PFSK-1 (cell line): ENCODE measurements at regions not wholly inside any gene's neighbourhood (a gene's known extent, or its start where the extent isn't known, plus 50 kb on each side); places are given as distances from the start of the nearest gene placed in this dataset.

Experiments
- POLR2AphosphoS5 ChIP-seq: IDR thresholded peaks from 2 replicates; pipeline ENCODE4 v1.6.1; 2012; ENCODE audit warnings: low read depth, mild to moderate bottlenecking, control low read depth, low read length, moderate library complexity
- SIN3A ChIP-seq: IDR thresholded peaks from 2 replicates; pipeline ENCODE4 v1.6.1; 2012; ENCODE audit warnings: mild to moderate bottlenecking, low read length, moderate library complexity, borderline replicate concordance; ENCODE audit not compliant: insufficient read depth
- TAF1 ChIP-seq: IDR thresholded peaks from 2 replicates; pipeline ENCODE4 v1.6.1; 2012; ENCODE audit warnings: low read length, control low read depth, borderline replicate concordance; ENCODE audit not compliant: insufficient read depth
- TF ChIP-seq, protein P1 (sequence below), 2 experiments: IDR thresholded peaks; 2 replicates each; pipeline versions ENCODE4 v1.6.1 to v1.8.0; 2011 to 2012; ENCODE audit warnings: low read depth in 2 of 2, low read length in 2 of 2, control low read depth in 1 of 2, inconsistent platforms in 1 of 2, mild to moderate bottlenecking in 1 of 2, moderate library complexity in 1 of 2; ENCODE audit not compliant: insufficient read depth in 1 of 2

DNA sequence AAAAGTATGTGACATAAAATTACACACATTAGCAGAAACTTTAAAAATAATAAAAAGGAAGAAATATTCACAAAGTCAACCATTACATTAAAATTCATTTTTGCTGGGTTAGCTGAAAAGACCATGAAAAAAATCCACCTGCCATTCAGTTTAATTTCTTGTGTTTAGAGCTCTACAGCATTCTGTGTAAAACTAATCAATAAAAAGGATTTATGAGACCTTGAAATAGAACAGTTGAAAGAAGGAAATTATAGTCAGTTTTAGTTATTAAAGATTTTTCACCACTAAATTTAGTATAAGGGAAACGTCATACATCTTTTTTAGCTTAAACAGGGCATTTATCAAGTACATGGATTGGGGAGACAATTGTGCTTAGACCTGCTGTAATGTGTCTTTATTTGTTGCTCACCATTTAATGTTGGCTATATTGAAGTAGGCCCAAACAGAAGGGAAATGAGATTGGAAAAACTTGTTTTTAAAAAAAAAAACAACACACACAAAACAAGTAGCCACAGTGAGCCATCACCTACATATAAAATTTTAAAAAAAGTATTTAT, 438.7 kb upstream of the POU3F2 start:
- TF ChIP-seq TAF1 (no peak), SIN3A (no peak), POLR2AphosphoS5 (no peak)
- TF ChIP-seq, protein P1, sequence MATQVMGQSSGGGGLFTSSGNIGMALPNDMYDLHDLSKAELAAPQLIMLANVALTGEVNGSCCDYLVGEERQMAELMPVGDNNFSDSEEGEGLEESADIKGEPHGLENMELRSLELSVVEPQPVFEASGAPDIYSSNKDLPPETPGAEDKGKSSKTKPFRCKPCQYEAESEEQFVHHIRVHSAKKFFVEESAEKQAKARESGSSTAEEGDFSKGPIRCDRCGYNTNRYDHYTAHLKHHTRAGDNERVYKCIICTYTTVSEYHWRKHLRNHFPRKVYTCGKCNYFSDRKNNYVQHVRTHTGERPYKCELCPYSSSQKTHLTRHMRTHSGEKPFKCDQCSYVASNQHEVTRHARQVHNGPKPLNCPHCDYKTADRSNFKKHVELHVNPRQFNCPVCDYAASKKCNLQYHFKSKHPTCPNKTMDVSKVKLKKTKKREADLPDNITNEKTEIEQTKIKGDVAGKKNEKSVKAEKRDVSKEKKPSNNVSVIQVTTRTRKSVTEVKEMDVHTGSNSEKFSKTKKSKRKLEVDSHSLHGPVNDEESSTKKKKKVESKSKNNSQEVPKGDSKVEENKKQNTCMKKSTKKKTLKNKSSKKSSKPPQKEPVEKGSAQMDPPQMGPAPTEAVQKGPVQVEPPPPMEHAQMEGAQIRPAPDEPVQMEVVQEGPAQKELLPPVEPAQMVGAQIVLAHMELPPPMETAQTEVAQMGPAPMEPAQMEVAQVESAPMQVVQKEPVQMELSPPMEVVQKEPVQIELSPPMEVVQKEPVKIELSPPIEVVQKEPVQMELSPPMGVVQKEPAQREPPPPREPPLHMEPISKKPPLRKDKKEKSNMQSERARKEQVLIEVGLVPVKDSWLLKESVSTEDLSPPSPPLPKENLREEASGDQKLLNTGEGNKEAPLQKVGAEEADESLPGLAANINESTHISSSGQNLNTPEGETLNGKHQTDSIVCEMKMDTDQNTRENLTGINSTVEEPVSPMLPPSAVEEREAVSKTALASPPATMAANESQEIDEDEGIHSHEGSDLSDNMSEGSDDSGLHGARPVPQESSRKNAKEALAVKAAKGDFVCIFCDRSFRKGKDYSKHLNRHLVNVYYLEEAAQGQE (IDR thresholded peaks at IDR 0.05; ENCODE audit: insufficient read depth in 1 of 2, low read depth in 2 of 2, low read length in 2 of 2) = no peak
